NCI-H2196 treated with DMSO at 0.1 percent for 48 hours (cell line): ENCODE measurements at regions not wholly inside any gene's neighbourhood (a gene's known extent, or its start where the extent isn't known, plus 50 kb on each side); places are given as distances from the start of the nearest gene placed in this dataset.

Experiments
- DNase-seq: peaks from one replicate; lab custom pipeline; 2025; ENCODE audit not compliant: unreplicated experiment; lab: John Stamatoyannopoulos, UW

- DNase-seq = no peak
Observed at GRCh38 chr15:66941791-66942190, 123.6 kb upstream of the SMAD3 start.

- no peak for DNase-seq
Observed at GRCh38 chr15:66942649-66943390, 122.6 kb upstream of the SMAD3 start.

DNA sequence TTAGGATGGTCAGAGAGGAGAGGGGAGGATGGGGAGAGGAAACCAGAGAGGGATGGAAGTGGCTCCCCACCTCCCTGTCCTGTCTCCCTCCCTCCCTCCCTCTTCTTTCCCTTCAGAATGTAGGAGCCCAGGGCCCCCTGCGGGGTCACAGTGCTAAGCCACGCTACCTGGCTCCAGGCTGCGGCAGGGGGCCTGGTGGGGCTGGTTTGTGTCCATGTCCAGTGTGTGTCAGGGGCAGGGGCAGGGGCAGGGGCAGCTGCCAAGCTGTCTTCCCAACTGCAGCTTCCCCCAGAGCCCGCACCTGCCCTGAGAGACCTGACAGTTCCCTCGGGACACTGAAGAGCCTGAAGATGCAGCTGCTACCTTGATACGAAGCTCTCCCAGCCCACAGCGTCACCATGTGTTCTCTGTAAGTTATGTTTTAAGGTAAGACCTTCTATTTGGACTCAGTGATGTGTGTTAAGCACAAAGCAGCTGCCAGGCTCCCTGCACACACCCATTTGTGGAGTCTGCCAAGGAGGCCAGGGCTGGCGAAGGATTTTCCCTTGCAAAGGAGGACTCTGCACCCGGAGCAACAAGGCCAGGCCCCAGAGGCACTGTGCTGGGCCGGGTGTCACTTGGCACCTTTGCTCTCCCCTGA, 121.8 kb upstream of the SMAD3 start:
- peak; percentile 20 for DNase-seq

GRCh38 chr15:66944121-66944520, 121.3 kb upstream of the SMAD3 start:
- DNase-seq = no peak

GRCh38 chr15:66945286-66945685, 120.1 kb upstream of the SMAD3 start:
- no peak for DNase-seq

DNA sequence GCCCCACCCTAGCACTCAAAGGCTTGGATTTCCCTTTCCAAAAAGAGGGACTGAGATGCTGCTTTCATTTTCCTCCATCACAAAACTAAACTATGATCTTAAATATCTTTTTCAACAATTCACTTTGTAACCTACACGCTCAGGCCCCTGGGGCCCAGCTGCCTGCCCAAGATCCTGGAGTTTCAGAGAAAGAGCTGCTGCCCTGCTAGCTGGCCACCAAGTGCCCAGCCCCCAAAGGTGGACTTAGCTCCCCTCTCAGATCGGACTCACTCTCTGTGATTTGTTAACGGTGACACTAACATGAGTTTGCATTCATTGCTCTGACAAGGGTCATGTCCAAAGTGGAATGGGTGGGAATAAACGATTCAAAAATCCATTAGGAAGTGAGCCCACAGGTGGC, 119.6 kb upstream of the SMAD3 start:
- no peak for DNase-seq

- DNase-seq = peak; percentile 28
Observed at GRCh38 chr15:66946578-66947164, 118.7 kb upstream of the SMAD3 start.

DNA sequence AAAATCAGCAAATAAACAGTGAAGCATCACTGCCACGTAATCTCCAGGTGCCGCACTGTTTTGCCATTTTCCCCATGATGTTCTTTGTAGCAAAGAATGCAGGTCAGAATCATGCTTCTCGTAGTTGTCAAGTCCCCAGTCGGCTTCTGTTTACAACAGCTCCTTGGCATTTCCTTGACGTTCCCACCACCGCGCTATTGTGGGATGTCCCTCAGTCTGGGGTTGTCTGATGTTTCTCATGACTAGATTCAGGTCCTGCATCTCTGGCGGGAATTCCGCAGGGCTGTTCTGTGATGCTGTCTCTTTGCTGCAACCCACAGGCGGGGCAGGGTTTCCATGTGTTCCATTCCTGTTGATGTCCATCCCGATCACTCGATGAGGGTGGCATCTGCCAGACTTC, 117.9 kb upstream of the SMAD3 start:
- DNase-seq = no peak

DNA sequence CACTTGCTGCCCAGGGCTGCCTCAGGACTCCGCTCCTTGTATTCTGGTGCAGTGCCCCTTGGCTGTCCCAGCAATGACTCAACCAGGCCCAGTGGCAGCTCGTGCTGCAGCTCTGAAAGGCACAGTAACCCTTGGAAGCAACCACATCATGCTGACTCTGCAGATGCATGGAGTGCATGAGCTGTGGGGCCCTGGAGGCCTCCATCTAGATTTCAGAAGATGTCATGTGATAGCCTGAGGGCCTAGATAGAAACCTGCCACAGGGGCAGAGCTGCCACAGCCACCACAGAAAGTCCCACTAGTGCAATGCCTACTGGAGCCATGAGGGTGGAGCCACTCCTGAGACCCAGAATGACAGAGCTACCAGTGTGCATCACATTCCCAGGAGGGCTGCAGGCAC, 117.1 kb upstream of the SMAD3 start:
- DNase-seq = no peak

DNA sequence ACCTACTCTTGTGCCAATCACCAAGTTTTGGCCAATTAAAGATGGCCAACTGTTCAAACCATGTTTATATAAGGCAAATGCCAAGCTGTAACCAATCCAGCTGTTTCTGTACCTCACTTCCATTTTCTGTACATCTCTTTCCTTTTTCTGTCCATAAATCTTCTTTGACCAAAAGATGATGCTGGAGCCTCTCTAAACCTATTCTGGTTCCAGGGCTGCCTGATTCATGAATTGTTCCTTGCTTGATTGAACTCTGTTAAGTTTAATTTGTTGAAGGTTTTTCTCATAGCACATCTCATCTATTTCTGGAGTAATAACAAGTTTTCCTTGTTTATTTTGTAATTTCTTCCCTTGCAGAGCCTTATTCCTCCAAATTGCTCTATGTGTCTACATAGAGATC, 115.3 kb upstream of the SMAD3 start:
- no peak for DNase-seq

- DNase-seq = no peak
Observed at GRCh38 chr15:66951531-66952320, 113.7 kb upstream of the SMAD3 start.

DNA sequence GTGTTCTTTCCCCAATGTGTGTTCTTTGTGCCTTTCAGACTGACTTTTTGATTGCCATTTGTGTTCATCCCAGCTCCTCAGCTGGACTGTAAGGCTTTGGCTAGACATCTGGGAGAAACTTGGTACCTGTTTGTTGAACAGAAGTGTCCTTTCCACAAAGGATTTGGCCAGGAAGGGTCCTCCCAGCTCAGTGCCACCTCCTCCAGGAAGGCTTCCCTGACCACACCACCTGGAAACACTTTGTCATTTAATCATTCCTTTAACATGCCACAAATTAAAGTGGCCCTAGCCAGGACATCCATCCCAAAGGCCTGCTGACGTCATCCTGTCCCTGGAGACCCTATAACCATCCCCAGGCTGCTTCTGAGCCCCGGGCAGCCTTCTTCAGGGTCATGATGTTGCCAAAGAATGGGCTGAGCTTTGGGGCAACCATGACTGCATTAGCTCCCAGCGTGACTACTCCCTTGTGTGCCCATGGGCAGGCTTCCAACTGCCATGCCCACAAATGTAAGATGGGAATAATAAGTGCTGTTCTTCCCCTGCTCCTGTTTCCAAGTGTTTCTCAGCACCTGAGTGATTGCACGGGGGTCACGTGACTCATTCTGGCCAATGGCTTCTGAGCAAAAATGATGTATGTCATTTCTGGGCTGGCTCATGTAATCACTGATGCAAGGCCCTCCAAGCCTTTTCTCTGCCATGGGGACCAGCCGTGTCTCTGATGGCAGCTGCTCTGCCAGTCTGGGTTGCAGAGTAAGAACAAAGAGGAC, 112.5 kb upstream of the SMAD3 start:
- no peak for DNase-seq

GRCh38 chr15:66953523-66954229, 111.7 kb upstream of the SMAD3 start:
- no peak for DNase-seq

GRCh38 chr15:66954601-66955000, 110.8 kb upstream of the SMAD3 start:
- DNase-seq = no peak

GRCh38 chr15:66955001-66955516, 110.3 kb upstream of the SMAD3 start:
- DNase-seq = no peak

DNA sequence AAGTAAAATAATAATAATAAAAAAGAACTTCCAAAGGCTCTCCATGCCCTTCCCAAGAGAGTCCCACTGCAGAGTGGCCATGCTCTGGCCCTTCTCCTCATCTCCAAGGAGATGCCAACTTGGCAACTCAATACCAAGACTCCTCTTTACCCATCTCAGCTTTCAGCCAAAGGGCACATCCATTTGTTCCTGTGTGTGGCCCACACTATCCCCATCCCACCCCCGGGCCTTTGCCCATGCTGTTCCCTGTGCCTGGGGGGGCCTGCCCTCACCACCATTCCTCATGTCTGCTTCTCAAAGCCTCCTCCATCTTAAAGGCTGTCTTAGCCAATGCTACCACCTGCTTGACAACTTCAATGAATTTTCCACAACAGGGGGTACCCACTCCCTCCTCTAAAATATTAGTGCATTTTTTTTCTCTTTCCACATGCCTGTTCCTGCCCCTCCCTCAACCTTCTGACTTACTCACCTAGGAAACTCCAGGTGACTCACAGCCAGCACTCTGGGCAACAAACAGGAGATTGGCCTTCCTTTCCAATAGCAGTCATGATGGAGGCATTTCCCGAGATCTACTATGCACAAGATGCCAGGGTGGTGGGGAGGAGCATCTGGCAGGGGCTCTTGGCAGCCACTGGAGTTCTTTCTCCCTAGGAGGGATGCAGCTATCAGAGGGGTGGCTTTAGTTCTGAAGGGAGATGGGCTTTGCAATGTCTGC, 109.4 kb upstream of the SMAD3 start:
- DNase-seq = no peak

DNA sequence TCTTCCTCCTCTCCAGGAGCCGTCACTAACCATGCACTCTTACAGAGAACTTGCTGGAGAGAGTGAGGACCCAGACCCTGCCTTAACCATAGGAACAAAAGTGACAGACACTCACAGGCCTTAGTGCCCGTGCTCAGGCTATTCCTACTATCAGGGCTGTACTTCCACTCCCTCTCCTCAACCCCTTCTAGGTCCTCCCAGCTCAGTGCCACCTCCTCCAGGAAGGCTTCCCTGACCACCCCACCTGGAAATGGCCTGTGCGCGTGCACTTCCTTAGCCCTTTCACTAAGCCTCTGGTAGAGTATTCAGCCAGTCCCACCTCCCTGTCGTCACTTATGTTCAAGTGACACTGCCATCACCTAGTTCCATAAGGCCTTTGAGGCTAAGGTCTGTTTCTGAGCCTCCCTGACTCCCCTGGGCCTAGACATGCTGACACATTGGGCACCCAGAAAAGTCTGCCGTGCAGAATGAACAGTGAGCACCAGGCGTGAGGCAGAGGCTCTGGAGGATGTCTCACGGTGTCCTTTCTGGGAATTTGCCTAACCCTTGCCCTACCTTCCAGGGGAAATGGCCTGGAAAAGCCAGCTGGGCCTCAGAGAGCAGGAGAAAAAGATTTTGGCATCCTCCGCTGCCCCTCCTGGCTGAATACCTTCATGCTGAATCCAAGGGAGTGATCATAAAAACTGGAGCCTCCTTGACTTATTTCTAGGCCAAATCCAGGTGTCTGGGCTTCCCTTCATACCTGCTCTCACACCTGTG, 108.6 kb upstream of the SMAD3 start:
- DNase-seq = no peak

DNA sequence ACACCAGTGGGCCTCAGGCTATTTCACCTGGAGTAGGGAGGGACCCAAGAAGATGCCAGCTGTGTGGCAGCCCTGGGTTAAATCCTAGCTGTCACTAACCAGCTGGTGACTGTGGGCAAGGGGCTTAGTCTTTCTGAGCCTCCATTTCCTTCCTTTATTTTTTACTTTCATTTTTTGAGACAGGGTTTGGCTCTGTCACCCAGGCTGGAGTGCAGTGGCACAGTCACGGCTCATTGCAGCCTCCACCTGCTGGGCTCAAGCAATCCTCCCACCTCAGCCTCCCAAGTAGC, 108.0 kb upstream of the SMAD3 start:
- DNase-seq = no peak

GRCh38 chr15:66959066-66959465, 106.3 kb upstream of the SMAD3 start:
- no peak for DNase-seq
